Activated CD4-positive, alpha-beta T cell treated with anti-CD3 and anti-CD28 coated beads, Interleukin-2, Interleukin-6, amounts not matched to agents 100 ng/mL and 50 ng/mL, durations not matched to agents 16 hours and 8 hours (primary cell): ENCODE measurements at regions not wholly inside any gene's neighbourhood (a gene's known extent, or its start where the extent isn't known, plus 50 kb on each side); places are given as distances from the start of the nearest gene placed in this dataset.

Experiments used
- DNase-seq: peaks from one replicate; pipeline ENCODE4 v3.0.0-alpha.2; 2020

- DNase-seq = no peak
Measured at GRCh38 chr20:10961651-10962288, 288.0 kb upstream of the JAG1 start.

- no peak for DNase-seq
Measured at GRCh38 chr20:10962937-10963336, 289.1 kb upstream of the JAG1 start.

GRCh38 chr20:10963717-10964266 is 290.0 kb upstream of the JAG1 start:
- DNase-seq = no peak

GRCh38 chr20:10965936-10966470 is 292.2 kb upstream of the JAG1 start:
- DNase-seq = no peak

GRCh38 chr20:10970109-10970508 is 296.3 kb upstream of the JAG1 start:
- no peak for DNase-seq

- no peak for DNase-seq
Measured at GRCh38 chr20:10971096-10971495, 297.3 kb upstream of the JAG1 start.

GRCh38 chr20:10972219-10972860 is 298.5 kb upstream of the JAG1 start:
- DNase-seq = no peak

- no peak for DNase-seq
Measured at GRCh38 chr20:10976051-10976450, 302.3 kb upstream of the JAG1 start.

GRCh38 chr20:10978019-10978702 is 304.4 kb upstream of the JAG1 start:
- no peak for DNase-seq

GRCh38 chr20:10978713-10979112 is 304.9 kb upstream of the JAG1 start:
- no peak for DNase-seq

- no peak for DNase-seq
Measured at GRCh38 chr20:10982692-10983091, 308.9 kb upstream of the JAG1 start.

- DNase-seq = no peak
Measured at GRCh38 chr20:10984294-10984693, 310.5 kb upstream of the JAG1 start.

GRCh38 chr20:10984913-10985312 is 311.1 kb upstream of the JAG1 start:
- no peak for DNase-seq

GRCh38 chr20:10985536-10985935 is 311.7 kb upstream of the JAG1 start:
- no peak for DNase-seq

GRCh38 chr20:10986586-10986985 is 312.8 kb upstream of the JAG1 start:
- DNase-seq = no peak

- no peak for DNase-seq
Measured at GRCh38 chr20:10987651-10988383, 314.0 kb upstream of the JAG1 start.

GRCh38 chr20:10990625-10991382 is 317.0 kb upstream of the JAG1 start:
- no peak for DNase-seq

GRCh38 chr20:10992731-10993130 is 318.9 kb upstream of the JAG1 start:
- DNase-seq = no peak

GRCh38 chr20:10994991-10995700 is 321.3 kb upstream of the JAG1 start:
- DNase-seq = no peak

- DNase-seq = no peak
Measured at GRCh38 chr20:10998476-10998875, 324.7 kb upstream of the JAG1 start.

- DNase-seq = no peak
Measured at GRCh38 chr20:11000416-11000815, 326.6 kb upstream of the JAG1 start.

GRCh38 chr20:11001302-11001701 is 327.5 kb upstream of the JAG1 start:
- DNase-seq = no peak
